IMR-90 (cell line): ENCODE measurements at regions not wholly inside any gene's neighbourhood (a gene's known extent, or its start where the extent isn't known, plus 50 kb on each side); places are given as distances from the start of the nearest gene placed in this dataset.

Experiments
- ATAC-seq: fragments of 200-7000 bp; cut with Tn5 transposase; 2 replicates; pipeline ENCODE4 v1.9.1; 2020; ENCODE audit warnings: low read depth, mild to moderate bottlenecking, moderate library complexity
- BruUV-seq: library from RNA; stranded (reverse); fragments of 400-500 nt; replicated peaks from 2 replicates; lab custom pipeline; 2021; lab: Mats Ljungman, UMichigan
- CTCF ChIA-PET: fragments of 300-600 bp; formaldehyde crosslinking; extraction: SDS; loops from one replicate; lab custom pipeline; 2021; ENCODE audit warnings: antibody characterized with exemption; lab: Yijun Ruan, JAX
- POLR2A ChIA-PET: fragments of 300-600 bp; sonication (Branson Sonifier 250); formaldehyde crosslinking; loops from one replicate; lab custom pipeline; 2022; ENCODE audit warnings: antibody characterized with exemption; ENCODE audit not compliant: unreplicated experiment; lab: Charles Lee
- DNase-seq: peaks from one replicate; pipeline ENCODE4 v3.0.0; 2013
- H2AFZ ChIP-seq: replicated peaks from 2 replicates; pipeline ENCODE3; 2013; ENCODE audit warnings: low read length, mild to moderate bottlenecking; ENCODE audit not compliant: poor library complexity
- H2AK5ac ChIP-seq: 2 replicates; pipeline ENCODE4 v1.6.1; 2013; ENCODE audit warnings: low read depth, low read length, inconsistent platforms
- H2AK9ac ChIP-seq: replicated peaks from 2 replicates; pipeline ENCODE3; 2013; ENCODE audit warnings: mild to moderate bottlenecking, low read depth, low read length, moderate library complexity; ENCODE audit not compliant: poor library complexity
- H2BK120ac ChIP-seq: 2 replicates; pipeline ENCODE4 v1.6.1; 2013; ENCODE audit warnings: low read depth, low read length, inconsistent platforms
- H2BK15ac ChIP-seq: 3 replicates; pipeline ENCODE4 v1.6.1; 2013; ENCODE audit warnings: low read depth, low read length, inconsistent platforms
- H2BK20ac ChIP-seq: 2 replicates; pipeline ENCODE4 v1.6.1; 2013; ENCODE audit warnings: low read depth, mild to moderate bottlenecking, inconsistent platforms, low read length, moderate library complexity
- H2BK5ac ChIP-seq: 2 replicates; pipeline ENCODE4 v1.6.1; 2013; ENCODE audit warnings: mild to moderate bottlenecking, low read depth, low read length, inconsistent platforms; ENCODE audit not compliant: poor library complexity, severe bottlenecking
- H3K14ac ChIP-seq: replicated peaks from 2 replicates; pipeline ENCODE4 v1.6.1; 2013; ENCODE audit warnings: low read depth, low read length, inconsistent platforms
- H3K18ac ChIP-seq: 2 replicates; pipeline ENCODE4 v1.6.1; 2013; ENCODE audit warnings: low read depth, low read length, control low read depth
- H3K23ac ChIP-seq: 2 replicates; pipeline ENCODE4 v1.6.1; 2013; ENCODE audit warnings: low read depth, low read length, inconsistent platforms
- H3K27ac ChIP-seq: 2 replicates; pipeline ENCODE4 v1.5.1; 2013; ENCODE audit warnings: mild to moderate bottlenecking, control low read depth, low read length; ENCODE audit not compliant: insufficient read depth
- H3K27me3 ChIP-seq: 2 replicates; pipeline ENCODE4 v1.6.1; 2013; ENCODE audit warnings: low read length; ENCODE audit not compliant: control insufficient read depth, insufficient read depth
- H3K36me3 ChIP-seq: 2 replicates; pipeline ENCODE4 v1.6.1; 2013; ENCODE audit warnings: low read length, mixed read lengths; ENCODE audit not compliant: control insufficient read depth, insufficient read depth
- H3K4ac ChIP-seq: 2 replicates; pipeline ENCODE4 v1.6.1; 2013; ENCODE audit warnings: low read depth, low read length, inconsistent platforms
- H3K4me1 ChIP-seq: 2 replicates; pipeline ENCODE4 v1.6.1; 2013; ENCODE audit warnings: low read length, mixed read lengths; ENCODE audit not compliant: control insufficient read depth, insufficient read depth
- H3K4me2 ChIP-seq: 2 replicates; pipeline ENCODE4 v1.6.1; 2013; ENCODE audit warnings: low read depth, mild to moderate bottlenecking, control low read depth, low read length, moderate library complexity
- H3K4me3 ChIP-seq: 2 replicates; pipeline ENCODE4 v1.5.1; 2013; ENCODE audit warnings: low read depth, mild to moderate bottlenecking, control low read depth, low read length, moderate library complexity; ENCODE audit not compliant: insufficient read depth
- H3K56ac ChIP-seq: 2 replicates; pipeline ENCODE4 v1.6.1; 2013; ENCODE audit warnings: low read length, inconsistent platforms; ENCODE audit not compliant: insufficient read depth; ENCODE audit errors: extremely low read depth
- H3K79me1 ChIP-seq, 2 experiments: 2 replicates each; pipeline ENCODE4 v1.6.1; 2013; ENCODE audit warnings: low read length in 2 of 2, inconsistent platforms in 1 of 2, low read depth in 1 of 2
- H3K9ac ChIP-seq: 2 replicates; pipeline ENCODE4 v1.6.1; 2013; ENCODE audit warnings: low read depth, low read length, control low read depth
- H3K9me1 ChIP-seq: 2 replicates; pipeline ENCODE4 v1.6.1; 2013; ENCODE audit warnings: low read length, inconsistent platforms; ENCODE audit not compliant: insufficient read depth
- H3K9me3 ChIP-seq: 2 replicates; pipeline ENCODE4 v1.6.1; 2013; ENCODE audit warnings: low read length; ENCODE audit not compliant: control insufficient read depth, insufficient read depth
- H4K20me1 ChIP-seq: 2 replicates; pipeline ENCODE4 v1.6.1; 2013; ENCODE audit warnings: low read length, inconsistent platforms; ENCODE audit not compliant: insufficient read depth
- H4K5ac ChIP-seq: 2 replicates; pipeline ENCODE4 v1.6.1; 2013; ENCODE audit warnings: mild to moderate bottlenecking, low read depth, low read length, control low read depth
- H4K8ac ChIP-seq, 2 experiments: 2 replicates each; pipeline ENCODE4 v1.6.1; 2013; ENCODE audit warnings: low read depth in 2 of 2, low read length in 2 of 2, control low read depth in 1 of 2, inconsistent platforms in 1 of 2
- H4K91ac ChIP-seq: 2 replicates; pipeline ENCODE4 v1.6.1; 2013; ENCODE audit warnings: low read depth, low read length, inconsistent platforms; ENCODE audit not compliant: insufficient read depth
- MAFK ChIP-seq: IDR thresholded peaks from 2 replicates; pipeline ENCODE4 v1.6.1; 2012; ENCODE audit warnings: low read depth, low read length, improper control_type of control experiment
- RAD21 ChIP-seq: IDR thresholded peaks from 2 replicates; pipeline ENCODE4 v1.6.1; 2012; ENCODE audit warnings: low read length, improper control_type of control experiment
- WGBS, 2 experiments: methylation state at CpG; one replicate each; pipeline versions ENCODE4 v1.1.5 to v1.1.7; 2013; ENCODE audit warnings: missing lambda C conversion rate in 2 of 2; ENCODE audit not compliant: insufficient read length in 1 of 2; ENCODE audit errors: extremely low coverage in 2 of 2; 5-methylcytosine and 5-hydroxymethylcytosine counted together
- dilution Hi-C: fragments of 300-500 bp; cut with HindIII; formaldehyde crosslinking; loops from one replicate; pipeline ENCODE4 v1.14.3; 2018; ENCODE audit warnings: low sequenced_read_pairs; ENCODE audit not compliant: unreplicated experiment
- in situ Hi-C: fragments of 300-500 bp; cut with MboI; formaldehyde crosslinking; loops from 3 replicates; pipeline ENCODE4 v1.14.3; 2019; ENCODE audit warnings: low sequenced_read_pairs, inconsistent platforms, mixed read lengths
- intact Hi-C: fragments of 100-400 bp; cut with micrococcal nuclease; formaldehyde crosslinking; loops from 2 replicates; pipeline ENCODE4 v1.10.0; 2022

DNA sequence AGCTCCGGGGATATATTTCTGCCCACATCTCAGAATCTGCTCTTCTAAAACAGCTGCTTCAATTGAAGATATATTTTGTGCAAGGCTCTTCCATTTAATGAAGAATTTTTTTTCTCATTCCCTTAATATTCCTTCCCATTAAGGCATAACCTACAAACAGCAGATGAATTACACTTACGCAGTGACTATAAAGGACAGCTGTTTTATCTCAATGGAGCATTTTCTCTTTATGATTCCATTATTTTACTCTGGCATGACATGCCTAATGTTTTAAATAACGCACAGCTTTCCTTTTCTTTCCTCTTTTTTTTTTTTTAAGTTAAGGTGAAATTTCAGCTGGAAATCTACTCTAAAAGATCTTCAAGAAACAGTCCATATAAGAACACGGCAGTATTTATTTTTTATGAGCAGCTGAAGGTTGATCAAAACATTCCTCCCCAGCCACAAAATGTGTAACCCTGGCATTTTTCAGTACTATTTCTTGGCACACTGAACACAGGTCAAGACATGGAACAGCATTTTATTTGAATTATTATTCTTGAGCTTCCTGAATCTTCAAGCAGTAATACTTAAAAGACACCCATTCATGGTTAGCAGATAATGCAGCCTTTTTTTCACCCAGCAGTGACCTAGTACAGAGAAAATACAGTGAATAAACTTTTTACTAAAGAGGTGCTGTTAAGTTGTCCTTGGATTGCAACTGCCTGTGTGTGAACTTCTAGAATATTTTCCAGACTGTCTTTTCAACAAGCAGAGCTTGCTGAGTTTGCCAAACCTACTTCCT is 118.1 kb upstream of the FOXN3 start:
- Histone ChIP-seq H3K56ac (no peak overlapping the region), H3K4me2 (no peak overlapping the region; the same call in 1 of the 2 replicates), H3K36me3 (no peaks in the 10 kb centered on the region; the same call in 1 of the 2 replicates), H3K14ac (peak overlapping the region; percentile 62), H2BK15ac (0 out of 3 replicates have a peak overlapping the region, but pooled peaks have one; percentile 4), H3K9me3 (no peaks in the 10 kb centered on the region), H3K18ac (no peak overlapping the region), H2AK5ac (no peak overlapping the region), H3K9ac (no peak overlapping the region), H3K27ac (no peak overlapping the region), H2AFZ (no peak overlapping the region), H3K9me1 (peaks cover 8% of the 10 kb centered on the region), H2BK120ac (0 out of 2 replicates have a peak overlapping the region, but pooled peaks have one; percentile 1), H3K27me3 (no peaks in the 10 kb centered on the region), H4K20me1 (no peaks in the 10 kb centered on the region; the same call in 1 of the 2 replicates), H2BK5ac (peak overlapping the region; percentile 17), H4K91ac (no peak overlapping the region), H3K4ac (no peak overlapping the region), H3K79me1 (peaks cover 28 to 53% of the 10 kb centered on the region in 2 experiments), H3K4me3 (no peak overlapping the region), H4K5ac (no peak overlapping the region), H2AK9ac (no peak overlapping the region), H2BK20ac (peak overlapping the region; percentile 13; the same call in 1 of the 2 replicates), H3K4me1 (peaks cover 18% of the 10 kb centered on the region), H4K8ac (no peak overlapping the region), H3K23ac (no peak overlapping the region)
- DNase-seq (peak; percentile 72), ATAC-seq (peak; percentile 83)
- BruUV-seq, result no TSS peak
- 17% methylated on average over 1 of the region's 4 CpGs; no CpG with 5 or more reads in 1 of the 2 experiments for WGBS, 2 experiments
- intact Hi-C loops, result no loop called here
- in situ Hi-C loops, result no loop called here
- no peak for TF ChIP-seq RAD21
- no peak for TF ChIP-seq MAFK
- ChIA-PET POLR2A (interaction anchor here (0.5 to 0.6 kb wide), 2 partner anchors 82 to 359 kb away, joined by 8 read pairs; no protein-coding TSS in a partner anchor), CTCF (interaction anchor here (1.1 kb wide), 1 partner anchor 313 kb away, joined by 3 read pairs; no protein-coding TSS in a partner anchor)
- dilution Hi-C loops, result no loop called here
